Nephron (organoid): ENCODE measurements at regions not wholly inside any gene's neighbourhood (a gene's known extent, or its start where the extent isn't known, plus 50 kb on each side); places are given as distances from the start of the nearest gene placed in this dataset.

ENCODE experiments used
- H3K27ac Mint-ChIP-seq, 3 experiments: 2 replicates each; pipeline ENCODE4 v1.8.0; 2020; ENCODE audit warnings: mixed read lengths in 3 of 3, mild to moderate bottlenecking in 2 of 3, moderate library complexity in 1 of 3
- H3K27me3 Mint-ChIP-seq: 2 replicates; pipeline ENCODE4 v1.8.0; 2021; ENCODE audit warnings: low read depth, mild to moderate bottlenecking, moderate library complexity, mixed read lengths
- H3K36me3 Mint-ChIP-seq: 2 replicates; pipeline ENCODE4 v1.8.0; 2020; ENCODE audit warnings: low read depth, mixed read lengths
- H3K4me1 Mint-ChIP-seq: 2 replicates; pipeline ENCODE4 v1.8.0; 2020; ENCODE audit warnings: mixed read lengths
- H3K4me3 Mint-ChIP-seq, 3 experiments: 2 replicates each; pipeline ENCODE4 v1.8.0; 2020; ENCODE audit warnings: mild to moderate bottlenecking in 3 of 3, mixed read lengths in 3 of 3, moderate library complexity in 2 of 3
- H3K9me3 Mint-ChIP-seq: 2 replicates; pipeline ENCODE4 v1.8.0; 2020; ENCODE audit warnings: mixed read lengths
- CTCF ChIP-seq, 3 experiments: fragments of 200-600 bp; sonication (generic); IDR thresholded peaks; one replicate each; pipeline ENCODE4 v1.5.0; 2021; ENCODE audit warnings: antibody characterized with exemption in 3 of 3; ENCODE audit not compliant: unreplicated experiment in 3 of 3

DNA sequence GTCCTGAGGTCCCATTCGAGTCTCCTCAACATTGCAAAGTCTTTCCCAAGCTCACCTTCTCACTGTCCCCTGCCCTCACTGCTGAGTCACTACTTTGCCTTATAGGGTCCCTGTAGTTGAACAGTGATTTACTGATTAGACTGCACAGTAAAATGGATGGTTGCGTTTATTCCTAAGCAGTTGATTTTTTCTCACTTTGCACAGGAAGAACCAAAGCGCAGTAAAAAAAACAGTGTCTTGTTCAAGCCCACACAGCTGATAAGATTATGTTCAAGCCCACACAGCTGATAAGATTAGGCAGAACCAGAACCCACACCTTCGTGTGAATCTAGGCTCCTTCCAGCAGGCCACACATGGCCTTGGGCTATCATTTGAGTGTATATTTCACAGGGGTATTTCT lies 215.3 kb upstream of the COPS8 start:
- Mint-ChIP-seq H3K27ac (no peak overlapping the region), H3K9me3 (peaks cover 24% of the 10 kb centered on the region), H3K4me1 (peaks cover 36% of the 10 kb centered on the region), H3K36me3 (peaks cover 11% of the 10 kb centered on the region), H3K27me3 (peaks cover 9% of the 10 kb centered on the region), H3K4me3 (no peak overlapping the region)
- TF ChIP-seq CTCF (IDR thresholded peaks at IDR 0.05; ENCODE audit: unreplicated experiment in 3 of 3): no peak

DNA sequence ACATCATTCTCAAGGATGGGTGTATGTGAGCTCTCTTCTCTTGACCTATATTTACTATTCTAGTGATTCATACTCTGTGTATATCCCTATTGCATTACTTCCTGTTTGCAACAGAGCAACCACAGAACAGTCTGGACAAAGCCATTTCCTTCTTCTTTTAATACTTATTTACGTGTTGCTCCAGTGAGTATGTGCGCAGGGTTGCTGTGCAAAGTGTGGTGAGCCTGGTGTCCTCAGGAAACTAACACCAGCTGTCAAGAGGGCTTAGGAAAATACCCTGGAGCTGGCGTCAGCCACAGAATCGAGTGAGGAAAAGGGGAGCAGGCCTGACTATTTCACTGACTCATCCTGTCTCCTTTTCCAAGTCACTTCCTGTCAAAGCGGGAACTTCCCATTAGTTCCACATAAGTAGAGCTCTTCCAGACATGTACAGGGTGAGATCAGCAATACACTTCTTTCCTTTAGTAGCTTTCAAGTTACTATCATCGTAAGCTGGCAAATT lies 214.1 kb upstream of the COPS8 start:
- TF ChIP-seq CTCF (IDR thresholded peaks at IDR 0.05; ENCODE audit: unreplicated experiment in 3 of 3): no peak
- Mint-ChIP-seq H3K4me3 (no peak overlapping the region), H3K4me1 (peaks cover 43% of the 10 kb centered on the region), H3K27ac (peak overlapping the region; percentile 52 to 82 (median 63)), H3K9me3 (peaks cover 15% of the 10 kb centered on the region), H3K27me3 (peaks cover 9% of the 10 kb centered on the region), H3K36me3 (peaks cover 2% of the 10 kb centered on the region)

- H3K9me3 Mint-ChIP-seq: peaks cover 10% of the 10 kb centered on the region
- peaks cover 44% of the 10 kb centered on the region for H3K4me1 Mint-ChIP-seq
- peaks cover 9% of the 10 kb centered on the region for H3K27me3 Mint-ChIP-seq
- H3K27ac Mint-ChIP-seq: peak overlapping the region; percentile 52 to 82 (median 63)
- no peak overlapping the region for H3K4me3 Mint-ChIP-seq
- no peaks in the 10 kb centered on the region for H3K36me3 Mint-ChIP-seq
- TF ChIP-seq CTCF (IDR thresholded peaks at IDR 0.05; ENCODE audit: unreplicated experiment in 3 of 3): no peak
Observed at GRCh38 chr2:236872015-236872414, 213.7 kb upstream of the COPS8 start.

DNA sequence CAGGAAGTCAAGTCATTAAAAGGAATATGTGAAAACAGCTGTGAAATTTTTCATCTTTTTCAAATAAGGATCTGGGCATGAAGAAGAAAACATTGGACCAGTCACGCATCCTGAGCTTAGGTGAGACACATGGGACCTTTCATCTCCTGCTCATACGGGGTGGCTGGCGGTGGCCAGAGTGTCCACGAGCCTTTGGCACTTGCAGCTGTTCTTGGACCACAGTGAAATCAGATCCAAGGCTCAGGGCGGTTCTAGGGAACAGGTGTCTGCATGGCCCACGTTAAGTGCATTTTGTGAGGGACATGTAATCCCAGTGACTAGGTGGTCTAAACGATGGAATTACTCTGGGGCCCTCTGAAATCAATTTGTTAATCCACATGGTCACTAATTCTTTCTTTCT lies 212.7 kb upstream of the COPS8 start:
- H3K4me3 Mint-ChIP-seq: no peak overlapping the region
- H3K27me3 Mint-ChIP-seq: peaks cover 9% of the 10 kb centered on the region
- H3K27ac Mint-ChIP-seq: no peak overlapping the region
- peaks cover 5% of the 10 kb centered on the region for H3K9me3 Mint-ChIP-seq
- no peaks in the 10 kb centered on the region for H3K36me3 Mint-ChIP-seq
- H3K4me1 Mint-ChIP-seq: peaks cover 44% of the 10 kb centered on the region
- TF ChIP-seq CTCF (IDR thresholded peaks at IDR 0.05; ENCODE audit: unreplicated experiment in 3 of 3): no peak

GRCh38 chr2:236873636-236874035 lies 212.1 kb upstream of the COPS8 start:
- Mint-ChIP-seq H3K9me3 (peaks cover 3% of the 10 kb centered on the region), H3K27ac (peak overlapping the region in 2 of 3 experiments; percentile 21 to 46), H3K4me3 (no peak overlapping the region), H3K27me3 (peaks cover 9% of the 10 kb centered on the region), H3K4me1 (peaks cover 44% of the 10 kb centered on the region), H3K36me3 (no peaks in the 10 kb centered on the region)
- no peak for TF ChIP-seq CTCF (IDR thresholded peaks at IDR 0.05; ENCODE audit: unreplicated experiment in 3 of 3)

DNA sequence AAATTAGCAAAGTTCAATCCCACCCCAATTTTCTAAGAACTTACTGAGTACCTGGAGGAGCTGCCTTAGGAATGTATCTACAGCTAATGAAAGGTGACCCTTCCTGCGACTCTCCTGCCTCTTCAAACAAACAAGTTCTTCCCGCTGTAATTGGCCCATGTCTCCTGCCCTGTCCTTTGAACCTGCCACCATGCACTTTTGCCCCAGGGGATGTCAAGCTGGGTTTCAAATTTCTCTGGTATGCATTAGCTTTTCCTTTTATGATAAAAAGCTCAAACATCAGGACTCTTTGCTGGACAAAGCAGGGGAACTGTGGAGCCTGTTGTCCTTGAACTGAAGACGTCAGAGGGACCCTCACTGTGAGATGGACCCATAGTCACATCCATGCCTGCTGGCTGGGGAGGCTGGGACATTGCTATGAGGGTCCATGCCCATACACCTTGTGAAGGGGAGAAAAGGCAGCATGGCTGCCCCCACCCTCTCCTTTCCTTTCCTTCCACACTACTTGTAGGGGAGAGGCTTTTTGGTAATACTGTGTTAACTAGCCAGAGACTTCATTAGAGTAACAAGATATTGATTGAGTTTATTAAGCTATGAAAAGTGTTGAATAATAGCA lies 210.7 kb upstream of the COPS8 start:
- peak overlapping the region; percentile 22 to 46 (median 33) for H3K27ac Mint-ChIP-seq
- no peaks in the 10 kb centered on the region for H3K36me3 Mint-ChIP-seq
- TF ChIP-seq CTCF (IDR thresholded peaks at IDR 0.05; ENCODE audit: unreplicated experiment in 3 of 3): no peak
- H3K27me3 Mint-ChIP-seq: peaks cover 9% of the 10 kb centered on the region
- peaks cover 44% of the 10 kb centered on the region for H3K4me1 Mint-ChIP-seq
- H3K4me3 Mint-ChIP-seq: no peak overlapping the region
- no peaks in the 10 kb centered on the region for H3K9me3 Mint-ChIP-seq
